Activated naive CD8-positive, alpha-beta T cell treated with anti-CD3 and anti-CD28 coated beads, Interleukin-2, amount 10 ng/mL, durations not matched to agents 7 days and 5 days (primary cell): ENCODE measurements at regions not wholly inside any gene's neighbourhood (a gene's known extent, or its start where the extent isn't known, plus 50 kb on each side); places are given as distances from the start of the nearest gene placed in this dataset.
"Not testable (repeated sequence)": the region's sequence is repeated elsewhere in the genome, so short reads cannot be mapped to it uniquely, and the experiment has no call there.

Experiments used
- ATAC-seq: fragments of 150-1000 bp; cut with Tn5 transposase; one replicate; pipeline ENCODE4 v1.10.0; 2021; ENCODE audit warnings: low read depth, moderate library complexity
- POLR2A ChIA-PET: fragments of 350-600 bp; sonication (Branson Sonifier 250); formaldehyde crosslinking; loops from one replicate; lab custom pipeline; 2021; ENCODE audit warnings: antibody characterized with exemption; lab: Charles Lee
- DNase-seq: peaks from one replicate; pipeline ENCODE4 v3.0.0; 2021
- H3K27ac Mint-ChIP-seq: one replicate; pipeline ENCODE4 v1.8.0; 2022; ENCODE audit warnings: mild to moderate bottlenecking, mixed read lengths
- H3K27me3 Mint-ChIP-seq: one replicate; pipeline ENCODE4 v1.8.0; 2022; ENCODE audit warnings: mild to moderate bottlenecking, moderate library complexity, mixed read lengths
- H3K36me3 Mint-ChIP-seq: one replicate; pipeline ENCODE4 v1.8.0; 2021; ENCODE audit warnings: mild to moderate bottlenecking, mixed read lengths
- H3K4me1 Mint-ChIP-seq: one replicate; pipeline ENCODE4 v1.8.0; 2021; ENCODE audit warnings: mixed read lengths
- H3K4me3 Mint-ChIP-seq: one replicate; pipeline ENCODE4 v1.8.0; 2022; ENCODE audit warnings: mild to moderate bottlenecking, moderate library complexity, mixed read lengths
- H3K9me3 Mint-ChIP-seq: one replicate; pipeline ENCODE4 v1.8.0; 2021; ENCODE audit warnings: mixed read lengths

DNA sequence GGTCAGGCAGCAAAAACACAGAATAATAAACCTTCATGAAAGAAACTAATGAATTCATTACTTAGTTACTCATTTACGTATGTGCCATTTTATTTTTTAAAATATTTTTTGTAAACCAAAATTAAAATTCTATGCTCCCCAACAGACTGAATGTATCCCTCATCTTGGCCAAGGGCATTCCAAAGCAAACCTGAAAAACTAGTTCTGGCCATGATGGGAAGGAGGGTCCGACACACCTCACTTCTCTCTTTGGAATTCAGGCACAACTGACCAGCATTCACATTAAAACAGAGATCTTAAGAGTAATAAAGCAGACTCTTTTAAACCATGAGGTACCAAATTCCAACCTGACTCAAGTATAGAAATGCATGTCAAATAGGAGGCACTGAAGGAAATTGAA is 1576.9 kb upstream of the SPRY2 start:
- no peaks in the 10 kb centered on the region for H3K27me3 Mint-ChIP-seq
- no peaks in the 10 kb centered on the region for H3K4me1 Mint-ChIP-seq
- no peak overlapping the region for H3K27ac Mint-ChIP-seq
- H3K36me3 Mint-ChIP-seq = no peaks in the 10 kb centered on the region
- no peak for DNase-seq
- H3K4me3 Mint-ChIP-seq = no peak overlapping the region
- POLR2A ChIA-PET = no interaction called here
- peaks cover 5% of the 10 kb centered on the region for H3K9me3 Mint-ChIP-seq
- no peak for ATAC-seq

DNA sequence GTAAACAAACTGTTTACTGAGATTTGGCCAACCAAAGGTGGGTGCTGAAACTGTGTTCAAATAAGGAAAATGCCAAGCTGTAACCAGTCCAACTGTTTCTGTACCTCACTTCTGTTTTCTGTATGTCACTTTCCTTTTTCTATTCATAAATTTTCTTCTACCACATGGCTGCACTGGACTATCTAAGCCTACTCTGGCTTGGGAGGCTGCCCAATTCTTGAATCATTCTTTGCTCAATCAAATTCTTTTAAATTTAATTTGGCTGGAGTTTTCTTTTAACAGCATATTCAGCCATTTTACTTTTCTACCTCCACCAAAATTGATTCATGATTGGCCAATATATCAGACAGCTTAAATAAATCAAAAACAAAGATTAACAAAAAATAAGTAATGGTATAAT is 1575.5 kb upstream of the SPRY2 start:
- ATAC-seq = no peak
- DNase-seq = no peak
- Mint-ChIP-seq H3K4me1 (no peaks in the 10 kb centered on the region), H3K36me3 (no peaks in the 10 kb centered on the region), H3K9me3 (peaks cover 8% of the 10 kb centered on the region), H3K27me3 (no peaks in the 10 kb centered on the region), H3K27ac (no peak overlapping the region), H3K4me3 (no peak overlapping the region)
- POLR2A ChIA-PET = no interaction called here

DNA sequence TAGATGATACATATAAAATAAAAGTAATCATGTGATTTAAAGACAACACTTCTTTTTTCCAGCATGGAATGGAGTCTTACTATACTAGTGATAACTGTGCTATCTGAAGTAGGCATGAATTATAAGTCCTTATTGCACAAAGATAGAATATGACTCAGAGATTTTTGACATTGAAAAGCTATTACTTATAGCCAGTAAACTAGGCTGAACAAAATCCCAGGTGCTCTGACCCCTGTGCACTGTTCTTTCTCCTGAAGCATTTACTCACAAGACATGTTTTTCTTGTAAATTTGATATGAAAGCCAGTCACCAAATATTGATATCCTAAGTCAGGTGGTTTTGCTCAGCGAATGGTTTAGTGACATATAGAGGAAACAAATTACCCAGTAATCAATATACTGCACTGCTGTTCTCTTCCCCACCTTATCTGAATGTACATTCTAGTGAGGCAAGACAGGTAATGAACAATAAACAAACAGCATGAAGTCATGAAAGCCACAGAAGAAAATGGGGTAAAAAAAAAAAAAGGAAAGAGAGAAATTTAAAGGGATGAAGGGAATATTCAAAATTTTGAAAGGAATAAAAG is 1567.0 kb upstream of the SPRY2 start:
- Mint-ChIP-seq H3K4me1 (no peaks in the 10 kb centered on the region), H3K9me3 (peaks cover 8% of the 10 kb centered on the region), H3K4me3 (no peak overlapping the region), H3K36me3 (no peaks in the 10 kb centered on the region), H3K27ac (no peak overlapping the region), H3K27me3 (no peaks in the 10 kb centered on the region)
- POLR2A ChIA-PET = no interaction called here
- DNase-seq = no peak
- ATAC-seq = no peak

DNA sequence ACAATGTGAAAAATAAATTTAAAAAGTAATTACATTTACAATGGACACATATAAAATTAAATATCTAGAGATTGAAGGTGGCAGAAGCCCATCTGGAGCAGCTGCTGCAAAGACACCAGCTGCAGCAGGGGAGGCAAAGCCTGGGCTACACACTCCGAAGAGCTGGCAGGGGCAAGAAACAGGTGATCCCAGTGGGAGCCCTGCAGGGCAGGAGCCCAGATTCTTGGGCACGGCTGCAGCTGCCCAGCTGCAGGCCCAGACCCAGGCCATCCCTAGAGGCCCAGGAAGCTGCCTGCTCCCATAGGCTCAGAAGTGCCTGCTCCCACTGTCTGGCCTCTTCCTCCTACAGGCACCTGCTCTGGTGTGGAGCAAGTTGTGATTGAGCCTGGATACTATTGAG is 1547.9 kb upstream of the SPRY2 start:
- no peaks in the 10 kb centered on the region for H3K4me1 Mint-ChIP-seq
- no peaks in the 10 kb centered on the region for H3K27me3 Mint-ChIP-seq
- H3K9me3 Mint-ChIP-seq = peaks cover 3% of the 10 kb centered on the region
- no peak overlapping the region for H3K27ac Mint-ChIP-seq
- no peak overlapping the region for H3K4me3 Mint-ChIP-seq
- ATAC-seq (no peak), DNase-seq (no peak)
- POLR2A ChIA-PET = no interaction called here
- H3K36me3 Mint-ChIP-seq = no peaks in the 10 kb centered on the region

DNA sequence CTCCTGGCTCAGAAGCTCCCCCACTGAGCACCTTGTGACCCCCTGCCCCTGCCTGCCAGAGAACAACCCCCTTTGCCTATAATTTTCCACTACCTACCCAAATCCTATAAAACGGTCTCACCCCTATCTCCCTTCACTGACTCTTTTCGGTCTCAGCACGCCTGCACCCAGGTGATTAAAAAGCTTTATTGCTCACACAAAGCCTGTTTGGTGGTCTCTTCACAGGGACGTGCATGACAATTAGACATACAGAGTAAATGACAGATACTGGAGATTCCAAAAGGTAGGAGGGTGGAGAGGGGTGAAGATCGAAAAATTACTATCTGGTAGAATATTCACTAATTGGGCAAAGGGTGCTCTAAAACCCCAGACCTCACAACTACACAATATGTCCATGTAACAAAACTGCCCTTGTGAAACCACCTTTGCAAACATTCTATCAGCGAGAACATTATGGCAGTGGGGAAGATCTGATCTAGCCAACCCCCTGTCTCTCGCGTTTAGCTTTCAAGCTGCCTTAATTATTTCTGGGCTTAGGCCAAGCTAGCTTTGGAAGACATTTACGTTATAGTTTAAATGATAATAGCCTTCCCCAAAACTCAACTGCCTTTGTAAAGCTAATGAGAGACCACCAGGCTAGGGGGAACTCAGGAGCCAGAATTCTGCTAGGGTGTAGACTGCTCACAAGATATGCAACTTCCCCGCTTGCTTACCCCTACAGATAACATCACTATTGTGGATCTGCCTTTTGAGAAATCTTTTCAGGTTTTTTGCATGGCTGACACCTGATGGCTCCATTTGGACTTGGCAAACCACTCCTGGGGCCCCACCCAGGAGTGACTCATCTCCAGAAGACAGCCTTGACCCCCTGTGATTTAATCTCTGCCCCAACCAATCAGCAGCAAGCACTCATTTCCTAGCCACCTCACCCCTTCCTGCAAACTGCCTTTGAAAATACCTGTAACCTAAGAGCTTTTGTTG is 1534.0 kb upstream of the SPRY2 start:
- Mint-ChIP-seq H3K36me3 (no peaks in the 10 kb centered on the region), H3K4me1 (no peaks in the 10 kb centered on the region), H3K27ac (no peak overlapping the region), H3K4me3 (no peak overlapping the region), H3K27me3 (no peaks in the 10 kb centered on the region), H3K9me3 (peaks cover 4% of the 10 kb centered on the region)
- DNase-seq = no peak
- no peak for ATAC-seq
- POLR2A ChIA-PET = no interaction called here

DNA sequence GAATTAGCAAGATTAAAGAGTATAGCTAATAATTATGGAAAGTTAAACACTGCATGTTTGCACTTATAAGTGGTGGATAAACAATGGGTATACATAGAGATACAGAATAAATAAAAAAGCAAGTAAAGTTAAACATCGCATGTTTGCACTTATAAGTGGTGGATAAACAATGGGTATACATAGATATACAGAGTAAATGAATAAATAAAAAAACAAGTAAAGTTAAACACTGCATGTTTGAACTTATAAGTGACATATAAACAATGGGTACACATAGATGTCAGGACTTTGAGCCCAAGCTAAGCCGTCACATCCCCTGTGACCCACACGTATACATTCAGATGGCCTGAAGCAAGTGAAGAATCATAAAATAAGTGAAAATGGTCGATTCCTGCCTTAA is 1533.3 kb upstream of the SPRY2 start:
- DNase-seq (no peak), ATAC-seq (no peak)
- no peaks in the 10 kb centered on the region for H3K27me3 Mint-ChIP-seq
- H3K36me3 Mint-ChIP-seq = no peaks in the 10 kb centered on the region
- no peak overlapping the region for H3K27ac Mint-ChIP-seq
- H3K4me3 Mint-ChIP-seq = no peak overlapping the region
- POLR2A ChIA-PET = no interaction called here
- no peaks in the 10 kb centered on the region for H3K4me1 Mint-ChIP-seq
- peaks cover 6% of the 10 kb centered on the region for H3K9me3 Mint-ChIP-seq

DNA sequence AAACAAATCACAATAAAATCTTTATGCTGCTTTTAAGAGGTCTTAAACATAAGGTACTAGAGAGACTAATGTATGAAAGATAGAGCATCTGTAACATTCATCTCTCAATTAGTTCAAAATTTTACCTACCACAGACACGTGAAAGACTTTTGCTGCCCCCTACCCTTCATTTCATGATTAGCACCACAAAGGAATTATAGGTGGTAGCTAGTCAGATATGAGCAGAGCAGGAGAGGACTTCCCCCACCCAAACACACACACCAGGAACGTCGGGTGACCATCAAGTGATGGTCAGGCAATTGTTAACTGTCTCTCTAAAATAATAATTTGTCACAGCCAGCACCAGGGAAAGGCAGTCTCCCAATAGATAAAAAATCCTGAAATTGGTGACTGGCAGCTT is 1531.7 kb upstream of the SPRY2 start:
- H3K27me3 Mint-ChIP-seq = no peaks in the 10 kb centered on the region
- H3K4me1 Mint-ChIP-seq = no peaks in the 10 kb centered on the region
- no peak for DNase-seq
- ATAC-seq = no peak
- no peak overlapping the region for H3K27ac Mint-ChIP-seq
- no peak overlapping the region for H3K4me3 Mint-ChIP-seq
- POLR2A ChIA-PET = no interaction called here
- H3K36me3 Mint-ChIP-seq = no peaks in the 10 kb centered on the region
- H3K9me3 Mint-ChIP-seq = peaks cover 6% of the 10 kb centered on the region

DNA sequence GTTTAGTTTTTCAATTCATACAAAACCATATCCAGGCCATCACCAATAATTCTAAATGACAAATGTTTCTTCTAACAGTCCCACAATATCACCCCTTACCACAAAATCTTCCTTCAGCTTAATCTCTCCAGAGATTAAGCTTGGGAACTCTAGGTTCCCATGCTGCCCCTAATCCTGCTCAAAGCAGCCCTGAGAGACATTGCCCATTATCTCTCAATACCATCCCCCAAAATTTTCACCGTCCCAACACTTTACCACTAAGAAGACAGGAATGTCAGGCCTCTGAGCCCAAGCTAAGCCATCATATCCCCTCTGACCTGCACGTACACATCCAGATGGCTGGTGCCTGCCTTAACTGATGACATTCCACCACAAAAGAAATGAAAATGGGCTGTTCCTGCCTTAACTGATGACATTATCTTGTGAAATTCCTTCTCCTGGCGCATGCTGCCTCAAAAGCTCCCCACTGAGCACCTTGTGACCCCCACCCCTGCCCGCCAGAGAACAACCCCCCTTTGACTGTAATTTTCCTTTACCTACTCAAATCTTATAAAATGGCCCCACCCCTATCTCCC is 1530.9 kb upstream of the SPRY2 start:
- H3K4me1 Mint-ChIP-seq, ATAC-seq: not testable (repeated sequence)

DNA sequence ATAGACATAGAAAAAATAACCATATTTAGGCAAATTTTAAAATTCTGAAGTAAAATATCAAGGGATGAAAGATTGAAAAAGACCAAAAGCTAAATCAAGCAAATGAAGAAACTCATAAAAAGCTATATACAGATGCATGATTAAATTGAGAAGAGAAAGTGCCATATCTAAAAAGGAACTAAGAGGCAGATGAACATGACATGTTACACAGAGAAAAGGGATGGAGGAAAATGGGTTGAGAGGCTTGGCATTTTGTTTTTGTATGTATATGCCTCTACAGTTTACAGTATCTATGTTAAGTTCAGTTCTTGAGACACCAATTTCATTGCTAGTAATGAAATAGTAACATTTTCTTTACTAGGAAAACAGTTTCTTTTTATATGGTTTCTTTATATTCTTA is 1507.4 kb upstream of the SPRY2 start:
- no peaks in the 10 kb centered on the region for H3K9me3 Mint-ChIP-seq
- H3K4me3 Mint-ChIP-seq = no peak overlapping the region
- no peak overlapping the region for H3K27ac Mint-ChIP-seq
- H3K4me1 Mint-ChIP-seq = no peaks in the 10 kb centered on the region
- no peaks in the 10 kb centered on the region for H3K27me3 Mint-ChIP-seq
- DNase-seq (no peak), ATAC-seq (no peak)
- POLR2A ChIA-PET = no interaction called here
- no peaks in the 10 kb centered on the region for H3K36me3 Mint-ChIP-seq

More for the DNA sequence above, 1530.9 kb upstream of the SPRY2 start:
- DNase-seq, H3K4me3 Mint-ChIP-seq, H3K27ac Mint-ChIP-seq, H3K9me3 Mint-ChIP-seq, H3K27me3 Mint-ChIP-seq, H3K36me3 Mint-ChIP-seq, POLR2A ChIA-PET: not testable (repeated sequence)

DNA sequence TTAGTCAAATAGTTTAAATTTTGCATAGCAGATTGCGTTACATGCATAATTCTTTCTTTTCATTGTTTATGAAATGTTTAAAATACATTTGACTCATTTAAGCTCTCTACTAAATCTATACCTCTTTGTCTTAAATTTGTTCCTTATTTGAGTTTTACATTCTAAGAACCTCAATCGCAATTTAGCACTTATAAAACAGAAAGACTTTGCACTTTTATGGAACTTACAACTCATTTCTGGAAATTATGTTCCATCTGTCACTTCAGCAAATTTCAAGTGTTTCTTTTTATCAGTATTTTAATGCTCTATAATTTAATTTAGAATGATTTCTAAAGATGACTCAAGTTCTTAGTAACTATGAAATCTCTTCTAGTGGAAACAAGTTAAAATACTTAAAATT is 1505.8 kb upstream of the SPRY2 start:
- ATAC-seq (no peak), DNase-seq (no peak)
- H3K4me3 Mint-ChIP-seq = no peak overlapping the region
- H3K36me3 Mint-ChIP-seq = no peaks in the 10 kb centered on the region
- POLR2A ChIA-PET = no interaction called here
- H3K27ac Mint-ChIP-seq = no peak overlapping the region
- no peaks in the 10 kb centered on the region for H3K27me3 Mint-ChIP-seq
- no peaks in the 10 kb centered on the region for H3K4me1 Mint-ChIP-seq
- no peaks in the 10 kb centered on the region for H3K9me3 Mint-ChIP-seq

DNA sequence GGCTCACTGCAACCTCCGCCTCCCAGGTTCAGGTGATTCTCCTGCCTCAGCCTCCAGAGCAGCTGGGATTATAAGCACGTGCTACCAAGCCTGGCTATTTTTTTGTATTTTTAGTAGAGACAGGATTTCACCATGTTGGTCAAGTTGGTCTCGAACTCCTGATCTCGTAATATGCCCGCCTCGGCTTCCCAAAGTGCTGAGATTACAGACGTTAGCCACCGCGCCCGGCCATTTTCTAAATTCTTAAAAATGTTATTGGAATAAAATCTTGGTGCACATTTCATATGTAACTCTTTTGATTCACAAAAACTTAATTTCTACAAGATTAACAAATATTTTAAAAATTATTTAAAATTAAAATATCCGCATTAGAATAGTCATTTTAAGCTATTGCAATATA is 1480.3 kb upstream of the SPRY2 start:
- H3K9me3 Mint-ChIP-seq = no peaks in the 10 kb centered on the region
- DNase-seq (no peak), ATAC-seq (no peak)
- no peaks in the 10 kb centered on the region for H3K4me1 Mint-ChIP-seq
- POLR2A ChIA-PET = no interaction called here
- H3K4me3 Mint-ChIP-seq = no peak overlapping the region
- H3K27me3 Mint-ChIP-seq = no peaks in the 10 kb centered on the region
- H3K36me3 Mint-ChIP-seq = no peaks in the 10 kb centered on the region
- H3K27ac Mint-ChIP-seq = no peak overlapping the region

DNA sequence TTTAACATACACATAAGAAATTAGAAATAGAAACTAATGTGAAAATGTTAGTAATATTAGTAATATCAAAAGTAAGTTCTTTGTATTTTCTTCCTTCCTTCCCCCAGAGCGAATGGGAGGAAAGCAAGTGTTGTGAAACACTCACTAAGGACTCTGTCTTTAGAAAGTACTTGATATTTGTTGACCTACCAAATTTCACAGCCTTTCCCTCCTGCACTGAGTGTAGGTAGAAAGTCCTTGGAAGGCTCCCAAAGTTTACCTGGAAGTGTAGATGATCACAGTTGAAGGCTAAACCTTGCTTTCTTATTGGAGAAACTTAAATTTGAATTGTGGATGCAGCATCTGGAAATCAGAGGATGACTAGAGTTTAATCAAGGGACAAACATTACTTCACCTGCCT is 1459.5 kb upstream of the SPRY2 start:
- POLR2A ChIA-PET = no interaction called here
- H3K4me3 Mint-ChIP-seq = no peak overlapping the region
- no peaks in the 10 kb centered on the region for H3K4me1 Mint-ChIP-seq
- DNase-seq = no peak
- ATAC-seq = no peak
- H3K36me3 Mint-ChIP-seq = no peaks in the 10 kb centered on the region
- H3K27me3 Mint-ChIP-seq = no peaks in the 10 kb centered on the region
- H3K27ac Mint-ChIP-seq = no peak overlapping the region
- no peaks in the 10 kb centered on the region for H3K9me3 Mint-ChIP-seq

DNA sequence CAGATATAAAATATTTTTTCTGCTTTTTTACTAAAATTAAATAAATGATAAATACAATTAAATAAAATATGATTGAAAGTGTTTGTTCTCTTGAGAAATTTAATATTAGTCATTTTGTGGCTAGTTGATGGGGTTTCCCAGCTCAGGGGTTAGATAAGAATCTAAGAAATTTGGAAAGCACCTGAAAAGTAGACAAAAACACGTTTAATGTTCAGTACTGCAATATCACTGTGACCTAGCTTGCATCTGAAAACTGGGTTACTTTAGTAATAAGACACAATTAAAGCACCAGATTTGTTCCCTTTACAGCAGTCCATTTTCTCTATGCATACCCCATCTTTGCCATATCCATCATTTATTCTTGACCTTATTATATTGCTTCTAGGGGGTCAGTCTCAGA is 1454.8 kb upstream of the SPRY2 start:
- no peak overlapping the region for H3K4me3 Mint-ChIP-seq
- H3K36me3 Mint-ChIP-seq = no peaks in the 10 kb centered on the region
- peaks cover 3% of the 10 kb centered on the region for H3K9me3 Mint-ChIP-seq
- H3K27ac Mint-ChIP-seq = no peak overlapping the region
- no peak for DNase-seq
- no peak for ATAC-seq
- no peaks in the 10 kb centered on the region for H3K27me3 Mint-ChIP-seq
- POLR2A ChIA-PET = no interaction called here
- no peaks in the 10 kb centered on the region for H3K4me1 Mint-ChIP-seq

DNA sequence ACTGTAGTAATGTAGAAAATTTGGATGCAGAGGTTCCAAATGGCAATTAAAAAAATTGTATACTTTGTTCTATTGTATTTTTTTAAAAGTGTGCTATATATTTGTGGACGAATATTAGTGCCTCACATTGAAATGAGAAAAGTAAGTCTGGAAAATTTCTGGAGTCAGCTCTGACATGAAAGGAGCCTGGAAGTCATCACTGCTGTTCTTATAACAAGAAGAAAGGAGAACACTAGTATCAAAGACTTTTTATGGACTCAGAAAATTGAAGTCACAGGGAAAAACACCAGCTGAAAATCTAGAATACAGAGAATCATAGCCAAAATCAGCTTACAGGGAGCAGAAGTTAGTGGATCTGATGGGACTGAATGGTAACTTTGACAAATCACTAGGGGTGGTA is 1450.7 kb upstream of the SPRY2 start:
- H3K27me3 Mint-ChIP-seq = no peaks in the 10 kb centered on the region
- DNase-seq (no peak), ATAC-seq (no peak)
- H3K36me3 Mint-ChIP-seq = no peaks in the 10 kb centered on the region
- peaks cover 7% of the 10 kb centered on the region for H3K9me3 Mint-ChIP-seq
- H3K4me1 Mint-ChIP-seq = no peaks in the 10 kb centered on the region
- H3K27ac Mint-ChIP-seq = no peak overlapping the region
- POLR2A ChIA-PET = no interaction called here
- H3K4me3 Mint-ChIP-seq = no peak overlapping the region
